GM19043 (cell line): ENCODE measurements at regions not wholly inside any gene's neighbourhood (a gene's known extent, or its start where the extent isn't known, plus 50 kb on each side); places are given as distances from the start of the nearest gene placed in this dataset.

Experiments used
- ATAC-seq: cut with Tn5 transposase; IDR thresholded peaks from one replicate; pipeline ENCODE4 v1.9.1; 2021; ENCODE audit warnings: low read depth; ENCODE audit not compliant: unreplicated experiment

DNA sequence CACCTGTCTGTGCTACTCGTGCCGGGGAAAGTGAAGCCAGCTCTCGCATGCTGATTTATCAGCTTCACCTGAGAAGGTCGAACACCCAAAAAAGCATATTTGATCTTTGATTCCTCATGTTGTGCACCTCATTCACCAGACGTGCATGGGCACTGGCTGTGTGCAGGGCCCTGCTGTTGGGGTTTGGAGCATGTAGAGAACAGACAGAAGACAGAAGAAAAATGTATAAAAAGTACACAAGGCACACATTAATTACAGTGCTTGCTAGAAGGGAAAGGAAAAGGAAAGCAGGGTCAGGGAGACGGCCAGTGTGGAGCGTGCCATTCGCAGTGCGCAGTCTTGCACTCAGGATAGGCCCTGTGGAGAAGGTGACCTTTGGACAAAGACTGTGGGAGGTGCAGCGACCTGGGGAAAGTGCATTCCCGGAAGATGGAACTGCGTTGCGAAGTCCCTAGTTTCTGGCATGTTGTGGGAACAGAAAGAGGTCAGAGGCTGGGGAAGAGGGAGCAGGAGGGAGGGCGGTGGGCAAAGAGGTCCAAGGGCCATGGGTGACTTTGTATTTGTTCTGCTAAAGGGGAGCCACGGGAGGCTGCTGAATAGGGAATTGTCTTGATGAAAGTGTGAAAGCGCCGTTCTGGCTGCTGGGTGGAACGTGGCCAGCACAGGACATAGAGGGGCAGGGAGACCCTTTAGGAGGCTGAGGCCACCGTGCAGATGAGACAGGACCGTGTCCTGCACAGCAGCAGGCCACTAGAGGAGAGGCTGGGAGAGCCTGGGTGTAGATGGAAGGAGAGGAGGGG is 232.8 kb downstream of the GLRX3 start:
- no peak for ATAC-seq

DNA sequence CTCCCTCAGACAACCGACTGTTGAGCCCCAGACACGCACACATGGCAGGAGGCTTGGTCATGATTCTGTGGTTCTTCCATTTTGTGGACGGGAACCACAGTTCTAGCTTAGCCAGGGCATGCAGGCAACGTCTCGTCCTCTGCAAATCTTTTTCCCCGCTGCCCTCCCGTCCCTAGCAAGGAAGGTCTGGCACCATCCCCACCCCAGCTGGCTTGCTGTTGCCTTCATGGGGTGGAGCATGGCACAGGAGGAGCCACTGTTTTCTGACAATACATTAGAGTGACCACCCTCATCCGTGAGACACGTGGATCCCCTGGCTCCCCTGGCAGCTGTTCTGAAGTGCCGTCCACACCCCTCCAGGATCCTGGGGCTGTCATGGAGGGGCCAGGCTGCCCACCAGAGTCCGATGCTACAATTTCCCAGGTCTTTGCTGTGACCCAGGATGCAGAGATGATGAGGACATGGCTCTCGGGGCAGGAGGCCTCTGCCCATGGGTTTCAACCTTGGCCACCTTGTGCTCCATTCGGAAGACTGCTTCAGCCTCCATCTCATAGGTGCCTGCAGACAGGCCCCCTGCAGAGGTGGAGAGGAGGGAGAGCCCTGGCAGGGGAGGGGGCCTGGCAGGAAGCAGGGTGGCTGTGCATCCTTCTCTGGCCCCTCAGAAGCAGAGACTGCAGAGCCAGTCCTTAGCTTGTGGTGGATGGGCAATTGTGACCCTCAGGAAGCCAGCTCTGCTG is 233.6 kb downstream of the GLRX3 start:
- no peak for ATAC-seq

DNA sequence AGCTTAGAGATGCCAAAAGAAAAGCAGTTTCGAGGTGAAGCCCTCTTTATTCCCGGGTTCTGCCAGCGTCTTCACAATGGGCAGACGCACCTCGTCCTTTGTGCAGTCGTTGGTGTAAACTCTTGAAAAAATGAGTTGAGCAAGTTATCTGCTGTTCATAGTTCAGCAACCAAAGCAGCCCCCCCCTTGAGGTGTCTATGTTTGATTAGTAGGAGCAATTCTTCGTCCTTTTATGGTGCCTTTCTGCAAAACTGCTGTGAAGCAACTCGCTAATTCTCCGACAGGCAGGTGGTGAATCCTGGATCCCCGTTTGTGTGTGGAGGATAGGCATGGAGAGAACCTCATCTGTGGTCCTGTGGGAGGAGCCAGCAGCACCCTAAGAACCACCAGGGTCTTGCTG is 234.5 kb downstream of the GLRX3 start:
- no peak for ATAC-seq

DNA sequence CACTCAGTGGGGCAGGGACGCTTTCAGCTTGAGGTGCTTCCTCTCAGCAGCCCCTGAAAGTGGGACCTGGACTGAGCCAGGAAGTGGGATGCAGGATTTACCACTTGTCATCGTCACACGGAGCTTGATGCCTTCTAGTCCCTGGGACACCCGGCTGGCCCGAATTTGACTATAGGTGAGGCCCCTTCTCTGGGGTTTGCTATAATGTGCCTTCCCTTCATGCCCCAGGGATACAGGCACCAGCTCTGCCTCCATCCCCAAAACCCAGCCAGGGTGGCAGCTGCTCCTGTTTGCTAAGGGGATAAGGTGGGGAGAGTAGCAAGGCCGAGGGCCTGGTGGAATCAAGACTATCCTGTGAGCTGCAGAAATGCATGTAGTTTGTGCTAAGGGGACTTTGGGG is 235.0 kb downstream of the GLRX3 start:
- ATAC-seq = no peak

DNA sequence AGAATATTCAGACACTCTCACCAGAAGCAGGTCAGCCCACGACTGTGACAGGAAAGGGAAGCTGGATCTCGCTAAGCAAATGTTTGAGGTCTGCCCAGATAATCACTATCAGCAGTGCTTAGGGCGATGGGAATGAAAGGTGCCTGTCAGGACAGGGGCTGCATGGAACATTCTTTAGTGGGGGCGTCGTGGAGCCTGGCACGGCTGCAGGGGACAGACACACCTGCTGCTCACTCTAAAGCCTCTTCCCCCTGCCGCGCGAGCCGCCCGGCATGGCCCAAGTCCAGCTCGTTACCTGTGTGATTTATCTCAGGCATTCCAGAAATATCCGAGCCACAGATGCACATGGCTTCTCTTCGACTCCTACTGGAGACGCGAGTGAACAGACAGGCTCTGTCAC is 235.5 kb downstream of the GLRX3 start:
- ATAC-seq = no peak

DNA sequence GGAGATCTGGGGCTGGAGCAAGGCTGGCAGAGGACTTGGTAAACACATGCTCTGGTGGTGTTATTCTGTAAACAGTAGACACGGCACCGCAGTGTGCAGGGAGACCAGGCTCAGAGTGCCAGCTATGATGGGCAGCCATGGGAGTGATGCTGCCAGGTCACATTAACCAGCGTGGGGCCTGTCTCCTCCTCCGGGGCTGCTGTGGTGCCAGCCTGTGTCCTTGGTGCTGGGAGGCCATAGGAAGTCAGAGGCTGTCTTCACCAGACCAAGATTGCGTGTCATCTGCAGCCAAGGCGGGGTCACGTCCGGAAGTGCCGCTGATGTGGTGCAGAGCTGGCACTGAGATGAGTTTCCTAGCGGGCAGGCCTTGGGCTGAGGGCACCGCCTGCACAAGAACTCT is 236.0 kb downstream of the GLRX3 start:
- ATAC-seq = no peak

DNA sequence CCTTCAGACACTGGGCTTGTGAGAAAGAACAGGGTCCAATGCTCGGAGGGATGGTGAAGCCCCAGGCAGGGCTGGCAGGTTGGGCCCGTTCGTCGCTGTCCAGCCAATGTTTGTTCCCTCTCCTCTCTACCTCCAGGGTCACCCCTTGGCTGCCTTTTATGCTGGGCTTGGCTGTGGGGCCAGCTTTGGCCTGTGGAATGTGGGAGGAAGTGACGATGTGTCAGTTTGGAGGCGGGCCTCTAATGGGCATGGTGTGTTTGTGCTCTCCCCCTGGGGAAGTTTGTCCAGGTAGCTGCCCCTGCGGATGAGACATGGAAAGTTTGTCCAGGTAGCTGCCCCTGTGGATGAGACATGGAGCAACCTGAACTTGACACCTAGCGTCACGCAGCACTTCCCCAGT is 236.7 kb downstream of the GLRX3 start:
- ATAC-seq = no peak

DNA sequence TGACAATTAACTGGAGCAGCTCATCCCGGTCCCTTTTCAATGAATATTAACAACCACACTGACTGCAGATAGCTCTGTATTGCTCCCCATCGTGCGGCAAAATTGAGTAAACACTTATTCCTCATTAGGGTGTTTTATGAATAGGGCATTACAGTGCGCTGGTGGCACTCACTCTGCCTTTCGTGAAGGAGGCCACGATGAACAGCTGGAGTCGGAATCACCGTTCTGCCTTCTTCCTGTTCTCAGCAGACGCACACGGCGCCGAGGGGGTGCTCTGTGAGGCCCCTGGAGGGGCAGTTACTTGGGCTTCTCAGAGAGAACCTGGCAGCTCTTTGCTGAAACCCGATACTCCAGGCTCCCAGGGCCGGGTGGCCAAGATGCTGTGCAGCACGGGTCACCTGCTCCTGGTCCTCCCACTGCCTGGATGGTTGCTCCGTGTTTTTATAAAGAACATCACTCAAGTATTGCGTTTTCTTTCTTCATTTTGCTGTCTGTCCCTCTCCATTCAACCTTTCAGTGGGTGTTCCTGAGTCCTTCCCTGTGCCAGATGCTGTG is 241.9 kb downstream of the GLRX3 start:
- ATAC-seq = no peak

DNA sequence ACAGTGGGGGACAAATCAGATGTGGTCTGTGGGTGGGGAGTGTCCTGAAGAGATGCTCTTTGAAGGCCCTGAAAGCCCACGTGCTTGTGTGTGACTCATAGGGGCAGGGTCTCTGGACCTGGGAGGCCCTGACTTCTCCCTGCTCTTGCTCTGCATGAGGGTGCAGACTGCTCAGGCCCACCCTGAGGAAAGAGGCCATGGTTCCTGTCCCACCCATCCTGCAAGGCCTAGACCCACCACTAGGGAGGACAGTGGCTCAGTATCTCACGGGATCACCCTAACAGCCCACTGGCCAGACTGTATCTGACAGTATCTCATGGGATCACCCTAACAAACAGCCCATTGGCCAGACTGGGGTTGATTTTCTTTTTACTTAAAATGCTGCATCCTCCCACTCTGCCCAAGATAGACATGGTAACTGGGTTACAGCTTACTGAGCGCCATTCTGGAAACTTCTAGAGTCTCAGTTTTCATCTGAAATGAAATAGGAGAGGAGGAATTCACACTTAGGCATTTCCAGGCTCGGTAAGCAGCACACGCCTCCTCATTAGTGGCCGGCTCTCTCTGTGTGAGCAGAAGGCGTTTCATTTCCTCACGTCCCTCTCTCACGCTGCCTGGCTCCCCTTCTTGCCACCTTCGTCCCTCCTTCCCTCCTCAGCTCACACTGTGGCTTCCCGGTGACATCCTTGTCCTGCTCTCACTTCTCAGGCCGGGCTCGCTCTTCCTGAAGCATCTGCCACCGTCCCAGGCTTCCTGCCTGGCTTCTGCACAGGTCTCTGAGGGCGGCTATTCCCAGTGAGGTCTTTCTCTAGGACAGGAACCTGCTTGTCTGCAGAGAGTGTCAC is 242.6 kb downstream of the GLRX3 start:
- ATAC-seq = no peak

DNA sequence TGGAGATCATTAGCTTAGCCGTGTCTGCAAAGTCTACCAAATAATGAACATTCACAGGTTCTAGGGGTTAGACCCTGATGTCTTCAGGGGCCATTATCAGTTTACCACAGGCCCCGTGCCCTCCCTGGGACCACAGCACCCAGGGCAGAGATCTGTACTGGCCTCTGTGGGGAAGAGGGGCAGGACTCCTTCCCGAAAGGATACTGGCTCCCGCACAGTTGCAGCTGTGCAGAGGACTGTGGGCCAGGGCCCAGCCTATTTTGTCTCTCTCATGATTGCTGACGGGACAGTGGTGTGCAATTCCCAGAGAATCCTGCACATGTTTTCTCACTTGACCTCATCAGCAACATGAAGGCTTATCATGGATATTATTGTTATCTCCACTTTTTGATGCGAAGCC is 243.9 kb downstream of the GLRX3 start:
- ATAC-seq = no peak

DNA sequence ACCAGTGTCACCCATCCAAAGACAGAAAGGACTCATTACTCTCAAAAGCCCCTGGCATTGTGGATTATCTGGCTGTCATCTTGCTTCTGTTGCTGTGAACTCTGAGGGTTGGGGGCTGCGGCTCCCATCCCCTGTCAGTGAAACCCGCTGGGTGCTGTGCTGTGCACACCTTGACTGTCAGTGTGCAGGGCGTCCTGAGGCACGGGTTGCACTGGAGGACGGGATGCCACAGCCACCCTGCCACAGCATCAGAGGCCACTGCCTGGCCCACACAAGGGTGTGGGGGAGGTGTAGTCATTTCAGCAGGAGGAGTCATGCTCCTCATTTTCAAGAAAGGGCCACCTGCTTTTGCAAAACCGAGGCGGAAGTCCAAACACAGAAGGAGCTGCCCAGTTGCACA is 245.8 kb downstream of the GLRX3 start:
- ATAC-seq = no peak

DNA sequence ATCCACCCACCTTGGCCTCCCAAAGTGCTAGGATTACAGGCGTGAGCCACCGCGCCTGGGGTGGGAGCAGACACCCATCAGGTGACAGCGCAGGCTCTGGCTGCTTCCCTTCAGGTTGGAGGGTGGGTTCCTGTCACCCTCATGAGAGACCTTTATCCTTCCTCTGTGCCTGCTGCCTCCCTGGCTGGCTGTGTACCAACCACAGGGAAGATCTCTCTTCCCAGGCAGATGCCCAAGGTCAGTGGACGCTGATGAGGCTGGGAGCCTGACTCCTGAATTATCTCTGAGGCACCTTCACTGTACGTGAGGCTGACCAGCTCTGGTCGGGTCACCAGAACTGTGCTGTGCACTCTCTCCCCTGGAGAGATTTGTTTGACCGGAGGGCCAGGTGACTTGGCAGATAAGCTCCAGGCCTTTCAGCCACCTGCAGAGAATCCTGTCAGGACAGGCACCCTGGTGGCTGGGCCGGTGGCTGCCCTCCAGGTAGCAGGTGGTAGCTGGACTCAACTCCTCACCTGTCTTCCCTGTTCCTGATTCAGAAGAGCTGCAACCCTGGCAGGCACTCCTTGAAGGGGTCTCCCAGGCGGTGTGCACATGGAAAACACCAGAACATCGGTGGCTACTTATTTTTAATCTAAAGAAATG is 251.9 kb downstream of the GLRX3 start:
- ATAC-seq = no peak

DNA sequence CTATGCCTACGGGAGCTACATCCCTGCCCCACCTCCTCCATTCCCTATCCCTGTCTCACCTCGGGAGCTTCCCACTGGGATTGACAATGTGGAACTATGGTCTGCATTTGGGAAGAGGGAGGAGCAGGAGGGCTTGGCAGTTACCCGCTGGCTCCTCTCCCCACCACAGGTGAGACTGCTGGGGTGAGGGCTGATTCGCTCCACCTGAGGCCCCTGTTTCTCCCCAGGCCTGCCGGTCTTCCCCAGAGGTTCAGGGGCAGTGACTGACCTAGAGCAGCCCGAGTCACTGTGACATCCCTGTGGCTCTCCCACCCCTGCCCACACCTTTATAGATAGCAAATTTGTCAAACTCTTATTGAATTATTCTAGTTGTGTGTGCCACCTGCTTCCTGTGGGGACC is 252.6 kb downstream of the GLRX3 start:
- no peak for ATAC-seq

DNA sequence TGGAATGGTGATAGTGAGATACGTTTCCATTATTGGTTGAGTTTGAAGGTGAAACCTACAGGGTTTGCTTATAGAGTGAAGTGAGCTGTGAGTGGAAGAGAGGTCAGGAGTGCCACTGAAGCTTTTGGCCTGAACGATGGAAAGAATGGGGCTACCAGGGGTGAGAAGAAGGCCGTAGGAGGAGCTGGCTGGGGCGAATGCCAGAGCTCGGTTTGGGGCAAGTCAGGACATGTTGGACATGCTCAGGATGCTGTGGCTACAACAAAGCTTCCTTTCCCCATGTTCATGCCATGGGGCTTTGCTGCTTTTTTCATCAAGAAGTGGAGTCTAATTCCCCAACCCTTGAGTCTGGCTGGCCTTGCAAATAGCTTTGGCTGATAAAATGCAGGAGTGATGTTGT is 253.7 kb downstream of the GLRX3 start:
- no peak for ATAC-seq

DNA sequence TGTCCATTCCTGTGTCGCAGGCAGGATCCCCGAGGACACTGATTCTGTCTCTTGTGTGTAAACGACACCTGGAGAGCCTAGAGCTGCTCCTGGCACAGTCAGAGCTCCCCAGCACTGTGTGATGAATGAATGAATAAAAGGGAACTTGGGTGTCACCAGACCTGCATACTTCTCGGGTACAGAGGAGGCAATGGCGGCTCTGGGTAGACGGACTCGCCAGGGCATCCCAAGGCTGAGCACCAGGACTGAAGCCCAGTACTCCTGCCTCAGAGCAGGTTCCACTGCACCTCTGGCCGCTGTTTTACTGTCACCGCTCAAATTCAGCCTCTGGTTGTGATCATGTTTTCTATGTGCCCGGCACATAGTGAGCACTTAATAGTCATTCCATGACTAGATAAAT is 255.8 kb downstream of the GLRX3 start:
- ATAC-seq = no peak

DNA sequence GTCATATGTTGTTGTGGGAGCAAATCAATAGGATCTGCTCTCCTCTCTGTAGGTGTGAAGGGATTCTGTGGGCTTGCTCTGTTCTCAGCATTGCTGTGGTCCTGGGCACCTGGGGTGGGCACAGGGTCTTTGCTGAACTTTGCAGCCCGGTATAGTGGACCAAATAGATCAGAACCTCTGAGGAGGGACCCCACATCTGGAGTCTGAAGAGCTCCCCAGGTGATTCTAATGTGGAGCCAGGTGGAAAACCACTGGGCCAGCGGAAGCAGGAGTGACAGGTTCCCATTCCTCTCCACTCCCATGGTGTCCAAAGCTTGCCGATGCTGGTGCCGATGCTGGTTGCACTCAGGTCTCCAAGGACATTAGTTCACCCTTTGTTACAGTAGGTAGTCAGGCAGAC is 257.2 kb downstream of the GLRX3 start:
- no peak for ATAC-seq

DNA sequence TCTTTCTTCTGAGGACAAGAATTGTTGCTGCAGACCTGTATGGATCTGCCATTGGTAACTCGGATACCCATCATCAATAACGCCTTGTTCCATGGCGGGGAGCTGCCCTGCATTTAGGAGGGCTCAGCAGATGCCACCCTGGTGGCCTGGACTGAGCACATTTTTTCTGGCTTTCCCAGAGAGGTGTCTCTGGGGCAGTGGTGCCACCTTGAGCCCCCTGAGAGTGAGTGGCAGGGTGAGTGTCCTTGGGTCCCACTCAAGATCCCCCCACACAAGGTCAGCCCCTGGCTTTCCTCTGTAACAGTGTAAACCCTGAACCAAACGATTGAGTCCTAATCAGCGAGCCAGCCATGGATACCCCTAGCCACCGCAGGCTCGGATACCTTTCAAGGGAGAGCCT is 258.6 kb downstream of the GLRX3 start:
- no peak for ATAC-seq

DNA sequence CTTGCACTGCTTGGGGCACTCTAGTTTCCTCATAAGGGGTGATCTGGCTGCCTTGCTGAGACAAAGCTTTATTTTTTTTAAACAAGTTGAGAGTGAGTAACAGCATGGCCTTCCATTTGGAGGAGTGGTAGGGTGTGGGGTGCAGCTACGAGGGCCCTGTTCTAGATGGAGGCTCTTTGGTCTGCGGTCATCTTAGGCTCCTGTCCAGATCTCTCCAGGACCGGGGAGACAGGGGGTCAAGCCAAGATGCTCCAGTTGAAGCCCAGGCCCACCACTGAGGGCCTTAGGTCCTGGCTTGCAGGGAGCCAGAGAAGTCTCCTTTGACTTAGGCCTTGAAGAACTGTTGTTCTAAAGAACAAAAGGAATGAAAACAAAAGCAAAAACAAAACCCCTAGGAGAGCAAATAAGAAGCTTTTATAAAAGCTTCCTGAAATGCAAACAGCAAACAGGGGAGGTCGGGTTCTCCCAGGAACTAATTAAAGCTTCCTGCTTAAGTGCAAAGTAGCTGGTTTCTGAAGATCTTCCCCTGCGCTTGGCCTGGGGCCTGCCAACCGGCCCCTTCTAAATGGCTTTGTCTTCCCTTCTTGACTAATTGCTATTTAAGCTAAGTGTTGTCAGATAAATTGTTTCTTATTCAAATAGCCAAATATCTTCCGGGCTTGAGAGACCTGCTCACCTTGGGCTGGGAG is 259.2 kb downstream of the GLRX3 start:
- ATAC-seq = no peak

DNA sequence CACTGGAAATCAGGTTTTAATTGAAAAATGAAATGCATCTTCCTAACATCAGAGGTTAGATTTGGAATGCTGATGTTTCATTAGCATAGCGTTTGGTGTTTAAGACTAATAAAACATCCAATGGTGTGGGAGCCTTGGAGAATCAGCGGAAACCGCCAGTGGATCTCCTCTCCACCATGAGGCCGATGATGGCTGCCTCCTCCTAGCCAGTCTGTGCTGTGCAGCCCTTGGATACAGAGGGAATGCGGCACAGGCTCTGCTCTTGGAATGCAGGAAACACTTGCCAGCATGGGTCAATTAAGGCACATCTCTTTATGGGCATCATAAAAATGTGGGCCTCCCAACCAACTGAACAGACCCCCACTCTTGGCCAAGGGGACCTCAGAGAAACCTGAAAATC is 259.9 kb downstream of the GLRX3 start:
- no peak for ATAC-seq
